Heart right ventricle (tissue), 16 donors: ENCODE measurements at regions not wholly inside any gene's neighbourhood (a gene's known extent, or its start where the extent isn't known, plus 50 kb on each side); places are given as distances from the start of the nearest gene placed in this dataset.
"Not testable (repeated sequence)": the region's sequence is repeated elsewhere in the genome, so short reads cannot be mapped to it uniquely, and the experiment has no call there.

Experiments
- ATAC-seq, 8 donors: fragments of 200-7000 bp; cut with Tn5 transposase; one replicate each; pipeline ENCODE4 v1.9.1; 2020; ENCODE audit warnings: mild to moderate bottlenecking in 8 of 8, moderate library complexity in 8 of 8, moderate number of reproducible peaks in 1 of 8
- DNase-seq, 2 donors: peaks; one replicate each; pipeline ENCODE4 v3.0.0-alpha.2; 2020
- H3K27ac ChIP-seq, 10 donors: fragments of 200-600 bp; sonication (generic) in 2 of 10; one replicate each; pipeline versions ENCODE4 v1.5.0 to v1.8.0; 2020 to 2022; ENCODE audit warnings: mild to moderate bottlenecking in 3 of 10
- H3K27me3 ChIP-seq, 7 donors: fragments of 200-600 bp; one replicate each; pipeline ENCODE4 v1.8.0; 2021 to 2022; ENCODE audit warnings: mild to moderate bottlenecking in 2 of 7
- H3K36me3 ChIP-seq, 9 donors: fragments of 200-600 bp; sonication (generic) in 1 of 9; one replicate each; pipeline versions ENCODE4 v1.5.0 to v1.8.0; 2020 to 2022; ENCODE audit warnings: mild to moderate bottlenecking in 2 of 9
- H3K4me1 ChIP-seq, 9 donors: fragments of 200-600 bp; sonication (generic) in 1 of 9; one replicate each; pipeline versions ENCODE4 v1.5.0 to v1.8.0; 2020 to 2022; ENCODE audit warnings: mild to moderate bottlenecking in 4 of 9
- H3K4me3 ChIP-seq, 10 donors: fragments of 200-600 bp; sonication (generic) in 2 of 10; one replicate each; pipeline versions ENCODE4 v1.5.0 to v1.8.0; 2020 to 2022; ENCODE audit warnings: mild to moderate bottlenecking in 7 of 10, moderate library complexity in 2 of 10
- H3K9me3 ChIP-seq, 11 donors: fragments of 200-600 bp in 10 of 11; sonication (generic) in 2 of 11; one replicate each; pipeline versions ENCODE4 v1.5.0 to v1.8.0; 2013 to 2022; ENCODE audit warnings: mild to moderate bottlenecking in 2 of 11, control low read depth in 1 of 11, moderate library complexity in 1 of 11
- CTCF ChIP-seq, 9 donors: fragments of 200-600 bp; sonication (generic) in 2 of 9; IDR thresholded peaks; one replicate each; pipeline versions ENCODE4 v1.5.0 to v1.8.0; 2021 to 2022; ENCODE audit warnings: antibody characterized with exemption in 9 of 9, mild to moderate bottlenecking in 5 of 9, moderate library complexity in 1 of 9
- WGBS, 2 donors: extraction: QIAGEN DNeasy Blood & Tissue Kit; methylation state at CpG; one replicate each; pipeline ENCODE4 v1.1.7; 2013; ENCODE audit warnings: inconsistent platforms in 1 of 2; 5-methylcytosine and 5-hydroxymethylcytosine counted together
- intact Hi-C, 10 donors: fragments of 100-400 bp; cut with DNase I; formaldehyde crosslinking; loops; one replicate each; pipeline versions ENCODE4 v1.11.1 to v1.14.2; 2022
- donor health status: Arrhythmogenic right ventricular cardiomyopathy.
- donor health status: ischemic (EF 13 %, LVEDD 7.1; RV severe dilation, severe dysfunction).
- donor health status: healthy with polysubstance abuse.
- donor health status: DM: no; HTN: yes; CAD: no.
- donor health status: DM: no; HTN: no; CAD: no.
- donor health status: ischemic (EF 25% LVEDD 6.9; RV normal size, moderate dysfunction).
- donor health status: ischemic (EF 25% LVEDD 5.7; RV mildly dilated, moderate dysfunction).
- donor health status: healthy.
- donor health status: DM: yes; HTN: yes; CAD: no.
- donor health status: Ischemic cardiomyopathy.
- donor health status: ischemic (EF 35%, LVEDD 5.7; RV mildly dilated, moderate dysfunction).
- donor health status: nonischemic (EF 11% LVEDD 7.7; RV severe dilation, severe dysfunction).
- donor health status: DM: yes; HTN: yes; CAD: no.
- donor health status: PGD.
- donor health status: ischemic (EF 29% LVEDD 5.4; RV normal size, mild dysfunction).
- donor health status: nonischemic (EF 23%, LVEDD 6.1; RV moderate dilation, normal function).

DNA sequence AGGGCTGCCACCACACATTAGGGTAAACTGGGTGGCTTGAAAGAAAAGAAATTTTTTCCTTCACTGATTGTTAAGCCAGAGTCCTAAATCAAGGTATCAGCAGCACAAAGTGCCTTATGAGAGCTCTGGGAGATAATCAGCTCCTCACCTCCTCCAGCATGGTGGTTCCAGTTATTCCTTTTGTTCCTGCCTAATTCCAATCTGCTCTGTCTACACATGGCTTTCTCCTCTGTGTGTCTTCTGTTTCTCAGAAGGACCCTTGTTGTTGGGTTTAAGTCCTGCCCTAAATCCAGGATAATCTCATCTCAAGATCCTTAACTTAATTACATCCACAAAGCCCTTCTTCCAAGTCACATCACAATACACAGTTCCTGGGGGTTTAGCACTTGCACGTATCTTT, 1352.0 kb upstream of the CDH9 start:
- no peak for TF ChIP-seq CTCF (IDR thresholded peaks at IDR 0.05)
- intact Hi-C loops = no loop called here

DNA sequence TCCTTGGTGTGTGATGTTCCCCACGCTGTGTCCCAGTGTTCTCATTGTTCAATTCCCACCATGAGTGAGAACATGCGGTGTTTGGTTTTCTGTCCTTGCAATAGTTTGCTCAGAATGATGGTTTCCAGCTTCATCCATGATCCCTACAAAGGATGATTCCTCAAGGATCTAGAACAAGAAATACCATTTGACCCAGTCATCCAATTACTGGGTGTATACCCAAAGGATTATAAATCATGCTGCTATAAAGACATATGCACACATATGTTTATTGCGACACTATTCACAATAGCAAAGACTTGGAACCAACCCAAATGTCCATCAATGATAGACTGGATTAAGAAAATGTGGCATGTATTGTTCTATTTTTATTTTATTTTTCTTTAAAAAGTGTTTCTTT, 1351.3 kb upstream of the CDH9 start:
- H3K27ac ChIP-seq, H3K36me3 ChIP-seq, H3K4me3 ChIP-seq, ATAC-seq, H3K4me1 ChIP-seq, intact Hi-C loops, H3K27me3 ChIP-seq, H3K9me3 ChIP-seq, DNase-seq: not testable (repeated sequence)
- 84 to 85% methylated on average over 3 of the region's 3 CpGs for WGBS, 2 donors

More for the DNA sequence above, 1352.0 kb upstream of the CDH9 start:
- H3K36me3 ChIP-seq = no peaks in the 10 kb centered on the region
- 24 to 55% methylated on average over 1 of the region's 1 CpG for WGBS, 2 donors
- DNase-seq = no peak
- no peaks in the 10 kb centered on the region for H3K27me3 ChIP-seq
- H3K27ac ChIP-seq = no peak overlapping the region
- no peak for ATAC-seq
- no peaks in the 10 kb centered on the region for H3K4me1 ChIP-seq
- H3K4me3 ChIP-seq = no peak overlapping the region
- no peaks in the 10 kb centered on the region for H3K9me3 ChIP-seq

DNA sequence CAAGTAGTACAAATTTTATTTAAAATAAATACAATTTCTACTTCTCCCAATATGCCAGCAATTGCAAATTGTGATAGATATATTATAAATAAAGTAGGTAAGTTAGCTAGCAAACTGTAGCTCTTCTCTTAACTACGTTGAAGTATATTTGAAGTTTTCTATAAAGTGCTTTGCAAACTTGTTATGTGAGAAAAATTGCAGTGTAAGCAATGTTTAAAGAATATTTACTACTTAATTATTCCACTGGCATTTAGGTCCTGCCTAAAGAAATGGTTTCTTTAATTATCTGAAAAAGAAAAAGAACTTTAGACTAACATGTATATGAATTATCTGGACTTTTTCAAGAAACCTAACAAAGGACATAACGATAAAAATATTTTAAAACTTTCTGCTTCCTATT, 1350.0 kb upstream of the CDH9 start:
- Histone ChIP-seq H3K27ac (no peak overlapping the region), H3K9me3 (no peaks in the 10 kb centered on the region), H3K27me3 (no peaks in the 10 kb centered on the region), H3K4me1 (no peaks in the 10 kb centered on the region), H3K36me3 (no peaks in the 10 kb centered on the region), H3K4me3 (no peak overlapping the region)
- DNase-seq (no peak), ATAC-seq (no peak)
- intact Hi-C loops = no loop called here
- 78 to 83% methylated on average over 2 of the region's 2 CpGs for WGBS, 2 donors
- TF ChIP-seq CTCF (IDR thresholded peaks at IDR 0.05) = no peak

DNA sequence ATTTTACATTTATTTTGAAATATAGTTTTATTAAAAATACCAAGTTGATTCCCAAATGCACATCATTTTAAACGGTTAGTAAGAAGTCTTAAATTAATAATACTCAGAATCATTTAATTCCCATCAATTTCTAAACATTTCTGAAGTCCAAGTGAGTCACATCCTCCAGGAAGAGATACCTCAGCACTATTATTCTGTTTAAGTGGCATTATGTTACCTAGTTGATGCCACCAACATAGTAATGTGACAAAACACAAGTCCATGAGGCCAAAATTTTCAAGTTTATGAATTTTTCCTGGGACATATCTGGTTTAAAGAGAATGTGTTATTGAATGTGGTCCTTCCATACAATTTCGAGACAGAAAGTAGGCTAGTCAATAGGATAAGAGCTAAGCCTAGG, 1348.3 kb upstream of the CDH9 start:
- no peak overlapping the region for H3K27ac ChIP-seq
- no peaks in the 10 kb centered on the region for H3K4me1 ChIP-seq
- no peak for DNase-seq
- no peak for TF ChIP-seq CTCF (IDR thresholded peaks at IDR 0.05)
- H3K4me3 ChIP-seq = no peak overlapping the region
- WGBS, 2 donors = 57 to 74% methylated on average over 2 of the region's 2 CpGs
- H3K36me3 ChIP-seq = no peaks in the 10 kb centered on the region
- intact Hi-C loops = no loop called here
- peaks cover 0 to 5% (median 0%) of the 10 kb centered on the region in 11 donors for H3K9me3 ChIP-seq
- no peaks in the 10 kb centered on the region for H3K27me3 ChIP-seq
- ATAC-seq = no peak

DNA sequence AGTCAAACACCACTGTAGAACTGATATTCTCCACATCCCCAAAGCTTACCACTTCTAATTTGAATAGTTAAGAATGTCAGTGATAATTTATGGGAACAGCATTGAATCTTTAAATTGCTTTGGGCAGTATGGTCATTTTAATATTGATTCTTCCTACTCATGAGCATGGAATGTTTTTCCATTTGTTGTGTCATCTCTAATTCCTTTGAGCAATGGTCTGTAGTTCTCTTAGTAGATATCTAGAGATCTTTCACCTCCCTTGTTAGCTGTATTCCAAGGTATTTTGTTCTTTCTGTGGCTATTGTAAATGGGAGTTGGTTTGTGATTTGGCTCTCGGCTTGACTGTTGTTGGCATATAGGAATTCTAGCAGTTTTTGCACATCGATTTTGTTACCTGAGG, 1341.8 kb upstream of the CDH9 start:
- no peaks in the 10 kb centered on the region for H3K27me3 ChIP-seq
- H3K4me1 ChIP-seq = no peaks in the 10 kb centered on the region
- no peak for DNase-seq
- TF ChIP-seq CTCF (IDR thresholded peaks at IDR 0.05) = no peak
- ATAC-seq = no peak
- 84 to 97% methylated on average over 2 of the region's 2 CpGs for WGBS, 2 donors
- peaks cover 0 to 31% (median 7%) of the 10 kb centered on the region in 11 donors for H3K9me3 ChIP-seq
- no peak overlapping the region for H3K27ac ChIP-seq
- intact Hi-C loops = no loop called here
- no peak overlapping the region for H3K4me3 ChIP-seq
- H3K36me3 ChIP-seq = no peaks in the 10 kb centered on the region
